ENCODE measurements at regions not wholly inside any gene's neighbourhood (a gene's known extent, or its start where the extent isn't known, plus 50 kb on each side); places are given as distances from the start of the nearest gene placed in this dataset.

GRCh38 chr20:22689266-22689665 lies 104.9 kb upstream of the FOXA2 start:
- no peak for TF ChIP-seq CTCF (IDR thresholded peaks at IDR 0.05)
- TF ChIP-seq POLR2AphosphoS5 (IDR thresholded peaks at IDR 0.05; ENCODE audit: insufficient read depth in 1 of 2, low read depth in 1 of 2): no peak
